Tibial nerve (tissue), 4 donors: ENCODE measurements at regions not wholly inside any gene's neighbourhood (a gene's known extent, or its start where the extent isn't known, plus 50 kb on each side); places are given as distances from the start of the nearest gene placed in this dataset.

Experiments used
- EP300 ChIP-seq, 2 donors: sonication (generic); formaldehyde crosslinking; IDR thresholded peaks; one replicate each; pipeline ENCODE4 v1.6.1; 2017; ENCODE audit warnings: antibody characterized with exemption in 2 of 2, mild to moderate bottlenecking in 1 of 2
- TF ChIP-seq, protein P1 (sequence below), 5 experiments: fragments of 200-600 bp in 3 of 5; fragments of 450-650 bp in 2 of 5; sonication (generic) in 3 of 5; IDR thresholded peaks; one replicate each; pipeline ENCODE4 v1.5.1; 2016 to 2019; ENCODE audit warnings: antibody characterized with exemption in 5 of 5, mild to moderate bottlenecking in 3 of 5, moderate library complexity in 2 of 5

GRCh38 chr11:11708256-11708655 is 86.5 kb upstream of the GALNT18 start:
- TF ChIP-seq, protein P1, sequence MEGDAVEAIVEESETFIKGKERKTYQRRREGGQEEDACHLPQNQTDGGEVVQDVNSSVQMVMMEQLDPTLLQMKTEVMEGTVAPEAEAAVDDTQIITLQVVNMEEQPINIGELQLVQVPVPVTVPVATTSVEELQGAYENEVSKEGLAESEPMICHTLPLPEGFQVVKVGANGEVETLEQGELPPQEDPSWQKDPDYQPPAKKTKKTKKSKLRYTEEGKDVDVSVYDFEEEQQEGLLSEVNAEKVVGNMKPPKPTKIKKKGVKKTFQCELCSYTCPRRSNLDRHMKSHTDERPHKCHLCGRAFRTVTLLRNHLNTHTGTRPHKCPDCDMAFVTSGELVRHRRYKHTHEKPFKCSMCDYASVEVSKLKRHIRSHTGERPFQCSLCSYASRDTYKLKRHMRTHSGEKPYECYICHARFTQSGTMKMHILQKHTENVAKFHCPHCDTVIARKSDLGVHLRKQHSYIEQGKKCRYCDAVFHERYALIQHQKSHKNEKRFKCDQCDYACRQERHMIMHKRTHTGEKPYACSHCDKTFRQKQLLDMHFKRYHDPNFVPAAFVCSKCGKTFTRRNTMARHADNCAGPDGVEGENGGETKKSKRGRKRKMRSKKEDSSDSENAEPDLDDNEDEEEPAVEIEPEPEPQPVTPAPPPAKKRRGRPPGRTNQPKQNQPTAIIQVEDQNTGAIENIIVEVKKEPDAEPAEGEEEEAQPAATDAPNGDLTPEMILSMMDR (IDR thresholded peaks at IDR 0.05): no peak
- TF ChIP-seq EP300 (IDR thresholded peaks at IDR 0.05): no peak
